GM12873 (cell line): ENCODE measurements at regions not wholly inside any gene's neighbourhood (a gene's known extent, or its start where the extent isn't known, plus 50 kb on each side); places are given as distances from the start of the nearest gene placed in this dataset.

Experiments
- TF ChIP-seq, protein P1 (sequence below): IDR thresholded peaks from 2 replicates; pipeline ENCODE4 v1.5.1; 2012; ENCODE audit warnings: low read depth, mild to moderate bottlenecking, moderate library complexity, low read length, control low read depth; ENCODE audit not compliant: insufficient read depth; ENCODE audit errors: missing control alignments

DNA sequence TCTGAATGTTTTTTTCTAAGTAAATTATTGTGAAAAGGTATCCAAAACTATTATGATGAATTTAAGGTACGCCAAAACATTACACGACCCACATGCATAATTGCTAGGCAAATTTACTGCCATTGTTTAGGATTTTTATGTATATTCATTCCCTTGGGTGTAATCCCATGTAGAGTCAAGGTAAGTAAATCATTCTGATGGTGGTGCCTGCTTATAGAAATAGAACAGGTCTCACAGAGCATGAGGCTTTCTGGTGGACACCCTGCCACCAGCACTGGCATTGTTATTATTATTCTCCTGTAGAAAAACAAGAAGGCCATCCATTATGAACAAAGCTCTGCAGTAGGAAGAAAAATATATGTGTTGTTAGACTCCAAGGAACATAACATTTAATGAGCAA lies 111.7 kb upstream of the ZNF804B start:
- TF ChIP-seq, protein P1, sequence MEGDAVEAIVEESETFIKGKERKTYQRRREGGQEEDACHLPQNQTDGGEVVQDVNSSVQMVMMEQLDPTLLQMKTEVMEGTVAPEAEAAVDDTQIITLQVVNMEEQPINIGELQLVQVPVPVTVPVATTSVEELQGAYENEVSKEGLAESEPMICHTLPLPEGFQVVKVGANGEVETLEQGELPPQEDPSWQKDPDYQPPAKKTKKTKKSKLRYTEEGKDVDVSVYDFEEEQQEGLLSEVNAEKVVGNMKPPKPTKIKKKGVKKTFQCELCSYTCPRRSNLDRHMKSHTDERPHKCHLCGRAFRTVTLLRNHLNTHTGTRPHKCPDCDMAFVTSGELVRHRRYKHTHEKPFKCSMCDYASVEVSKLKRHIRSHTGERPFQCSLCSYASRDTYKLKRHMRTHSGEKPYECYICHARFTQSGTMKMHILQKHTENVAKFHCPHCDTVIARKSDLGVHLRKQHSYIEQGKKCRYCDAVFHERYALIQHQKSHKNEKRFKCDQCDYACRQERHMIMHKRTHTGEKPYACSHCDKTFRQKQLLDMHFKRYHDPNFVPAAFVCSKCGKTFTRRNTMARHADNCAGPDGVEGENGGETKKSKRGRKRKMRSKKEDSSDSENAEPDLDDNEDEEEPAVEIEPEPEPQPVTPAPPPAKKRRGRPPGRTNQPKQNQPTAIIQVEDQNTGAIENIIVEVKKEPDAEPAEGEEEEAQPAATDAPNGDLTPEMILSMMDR = no peak

DNA sequence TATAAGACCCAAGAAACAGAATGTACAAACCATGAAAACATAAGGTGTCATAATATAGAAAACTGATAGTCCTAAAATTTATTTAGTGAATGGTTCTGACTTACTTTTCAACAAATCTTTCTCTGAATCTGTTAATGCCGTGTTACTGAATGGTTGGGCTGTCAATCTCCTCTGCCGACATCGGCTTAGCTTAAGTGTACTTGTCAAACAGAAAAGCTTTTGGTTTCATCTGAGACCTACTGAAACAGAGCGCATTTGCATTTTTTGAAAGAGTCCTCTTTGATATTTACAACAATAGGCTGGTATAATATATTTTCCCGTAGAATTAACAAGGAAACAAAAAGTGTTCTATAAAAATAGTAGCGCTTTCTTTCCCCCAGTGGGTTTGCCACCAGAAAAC lies 120.9 kb upstream of the ZNF804B start:
- TF ChIP-seq, protein P1 = no peak

DNA sequence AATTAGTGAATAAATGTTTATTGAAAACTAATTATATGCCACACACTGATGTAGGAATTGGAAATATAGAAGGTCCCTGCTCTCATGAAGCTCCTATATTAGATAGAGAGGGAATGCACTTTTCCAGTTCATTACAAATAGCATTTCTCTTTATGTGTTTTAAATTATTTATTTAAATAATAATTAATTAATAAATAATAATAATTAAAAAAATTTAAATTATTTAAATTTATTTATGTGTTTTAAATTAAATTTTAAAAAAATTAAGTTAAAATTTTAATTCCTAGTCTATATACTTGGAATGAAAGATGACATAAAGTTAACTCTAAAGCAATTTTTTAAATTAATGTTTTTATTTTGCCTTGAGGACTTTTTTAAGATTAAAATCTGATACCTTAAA lies 121.7 kb upstream of the ZNF804B start:
- TF ChIP-seq, protein P1 = no peak

GRCh38 chr7:88635149-88635548 lies 124.4 kb upstream of the ZNF804B start:
- TF ChIP-seq, protein P1 = no peak

DNA sequence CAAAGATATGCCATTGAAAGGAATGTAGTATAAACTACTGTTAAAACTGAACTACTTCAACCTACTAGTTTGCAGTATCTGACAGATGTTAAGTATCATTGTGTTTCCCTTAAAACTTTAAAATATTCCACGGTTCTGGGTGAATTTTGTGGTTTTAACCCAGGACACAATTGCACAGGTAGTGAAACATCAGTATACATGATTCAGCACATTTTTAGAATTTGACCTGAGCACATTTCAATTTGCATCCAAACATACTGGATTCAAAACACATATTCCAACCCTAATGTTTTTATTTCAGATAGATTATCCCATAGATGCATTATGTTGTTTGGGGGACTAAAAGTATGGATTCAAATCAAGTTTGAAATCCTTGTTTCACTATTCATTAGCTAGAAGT lies 129.9 kb upstream of the ZNF804B start:
- TF ChIP-seq, protein P1 = no peak

GRCh38 chr7:88628363-88629085 lies 131.0 kb upstream of the ZNF804B start:
- TF ChIP-seq, protein P1 = no peak

GRCh38 chr7:88617185-88617584 lies 142.3 kb upstream of the ZNF804B start:
- TF ChIP-seq, protein P1 = no peak
